ENCODE measurements at regions not wholly inside any gene's neighbourhood (a gene's known extent, or its start where the extent isn't known, plus 50 kb on each side); places are given as distances from the start of the nearest gene placed in this dataset.
A peak's percentile ranks its signal among the peaks of the same experiment; 100 is the strongest.

- Histone ChIP-seq H3K27ac (ENCODE audit: insufficient read length, low read depth, low read length) (no peak overlapping the region), H3K4ac (ENCODE audit: low read depth, low read length) (no peak overlapping the region), H2AFZ (ENCODE audit: low read length) (no peak overlapping the region), H3K9ac (ENCODE audit: extremely low read depth, insufficient read length, low read length) (no peak overlapping the region), H3K4me2 (ENCODE audit: insufficient read depth, insufficient read length, low read length) (no peak overlapping the region), H3K27me3 (ENCODE audit: insufficient read depth, low read length) (no peaks in the 10 kb centered on the region), H3K4me1 (ENCODE audit: insufficient read depth, low read length) (peaks cover 7% of the 10 kb centered on the region; the same call in 1 of the 2 replicates), H3T11ph (ENCODE audit: low read length) (no peak overlapping the region), H3K56ac (ENCODE audit: insufficient read length, low read depth, low read length) (no peak overlapping the region), H3K18ac (ENCODE audit: insufficient read length, low read depth, low read length) (no peak overlapping the region), H3K79me2 (ENCODE audit: insufficient read depth, low read length) (no peaks in the 10 kb centered on the region), H3K23me2 (ENCODE audit: insufficient read length, low read depth, low read length, poor library complexity, severe bottlenecking) (no peaks in the 10 kb centered on the region), H3K14ac (ENCODE audit: insufficient read depth, low read length) (no peak overlapping the region), H4K8ac (replicated peaks; ENCODE audit: insufficient read length, low read depth, low read length) (no peak overlapping the region), H3K23ac (ENCODE audit: insufficient read length, low read depth, low read length) (no peak overlapping the region), H2AK5ac (ENCODE audit: insufficient read length, low read length) (no peak overlapping the region), H2BK20ac (ENCODE audit: low read depth, low read length, poor library complexity, severe bottlenecking) (no peak overlapping the region), H4K91ac (ENCODE audit: insufficient read length, low read depth, low read length) (no peak overlapping the region), H3K9me3 (ENCODE audit: control insufficient read depth, low read depth, low read length) (no peaks in the 10 kb centered on the region), H4K20me1 (ENCODE audit: control insufficient read depth, insufficient read depth, insufficient read length) (no peaks in the 10 kb centered on the region), H2BK12ac (ENCODE audit: insufficient read length, low read depth, low read length) (no peak overlapping the region), H2BK5ac (ENCODE audit: insufficient read length, low read length) (no peak overlapping the region), H4K5ac (ENCODE audit: insufficient read length, low read depth, low read length) (no peak overlapping the region), H2BK15ac (ENCODE audit: low read depth, low read length) (no peak overlapping the region), H2BK120ac (ENCODE audit: low read depth, low read length, poor library complexity, severe bottlenecking) (no peak overlapping the region), H3K79me1 (ENCODE audit: insufficient read depth, low read depth, low read length, poor library complexity, severe bottlenecking) (no peaks in the 10 kb centered on the region)
- Mint-ChIP-seq H3K36me3 (ENCODE audit: insufficient read depth in 1 of 3, low read depth in 3 of 3) (no peaks in the 10 kb centered on the region; a peak in 1 of 7 replicates), H3K27ac (no peak overlapping the region; a peak in 1 of 7 replicates), H3K4me1 (peaks cover 23 to 26% of the 10 kb centered on the region in 2 experiments), H3K9me3 (no peaks in the 10 kb centered on the region), H3K27me3 (ENCODE audit: low read depth) (no peaks in the 10 kb centered on the region), H3K4me3 (no peak overlapping the region)
- peak; percentile 78 for TF ChIP-seq CTCF (conservative IDR thresholded peaks at IDR 0.05)
- no CpG with 5 or more reads among the region's 4 CpGs for WGBS (ENCODE audit: extremely low coverage, insufficient read length, low lambda C conversion rate)
- DNase-seq, result peak; percentile 83
Measured at GRCh38 chr17:11031787-11032186, 193.9 kb upstream of the PIRT start.
